GM19372 (cell line): ENCODE measurements at regions not wholly inside any gene's neighbourhood (a gene's known extent, or its start where the extent isn't known, plus 50 kb on each side); places are given as distances from the start of the nearest gene placed in this dataset.

Source experiments
- ATAC-seq: cut with Tn5 transposase; IDR thresholded peaks from one replicate; pipeline ENCODE4 v1.9.1; 2021; ENCODE audit warnings: mild to moderate bottlenecking, low read depth, moderate library complexity; ENCODE audit not compliant: unreplicated experiment

DNA sequence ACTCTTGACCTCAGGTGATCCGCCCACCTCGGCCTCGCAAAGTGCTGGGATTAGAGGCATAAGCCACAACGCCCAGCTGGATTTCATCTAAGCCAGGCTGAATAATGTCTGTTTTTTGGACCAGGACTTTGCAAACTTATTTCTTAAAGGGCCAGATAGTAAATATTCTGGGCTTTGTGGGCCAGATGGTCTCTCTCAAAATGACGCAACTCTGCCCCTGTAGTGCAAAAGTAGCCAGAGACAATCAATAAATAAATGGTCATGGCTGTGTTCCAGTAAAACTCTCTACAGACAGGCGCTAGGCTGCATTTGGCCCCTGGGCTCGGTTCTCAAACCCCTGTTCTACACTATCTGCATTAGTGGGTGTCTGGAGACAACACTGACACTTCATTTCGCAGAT is 121.9 kb upstream of the CDH13 start:
- no peak for ATAC-seq

DNA sequence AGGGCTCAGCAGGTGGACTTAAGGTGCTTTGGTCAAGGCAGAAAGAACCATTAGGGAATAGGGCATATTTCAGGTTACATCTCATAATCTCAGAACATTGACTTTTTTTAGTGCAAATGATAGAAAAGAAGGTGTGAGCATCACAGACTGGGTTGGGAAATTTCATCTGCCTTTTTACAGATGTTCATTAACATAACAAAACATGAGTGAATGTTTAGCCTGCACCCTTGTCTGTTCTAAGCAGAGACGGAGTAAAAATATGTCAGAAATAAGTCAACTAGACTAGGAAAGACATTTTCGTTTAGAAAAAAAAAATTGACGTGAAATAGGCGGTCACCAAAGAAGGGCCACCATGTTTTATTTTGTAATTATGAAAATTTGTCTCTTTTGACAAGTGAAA is 127.5 kb upstream of the CDH13 start:
- ATAC-seq: no peak

DNA sequence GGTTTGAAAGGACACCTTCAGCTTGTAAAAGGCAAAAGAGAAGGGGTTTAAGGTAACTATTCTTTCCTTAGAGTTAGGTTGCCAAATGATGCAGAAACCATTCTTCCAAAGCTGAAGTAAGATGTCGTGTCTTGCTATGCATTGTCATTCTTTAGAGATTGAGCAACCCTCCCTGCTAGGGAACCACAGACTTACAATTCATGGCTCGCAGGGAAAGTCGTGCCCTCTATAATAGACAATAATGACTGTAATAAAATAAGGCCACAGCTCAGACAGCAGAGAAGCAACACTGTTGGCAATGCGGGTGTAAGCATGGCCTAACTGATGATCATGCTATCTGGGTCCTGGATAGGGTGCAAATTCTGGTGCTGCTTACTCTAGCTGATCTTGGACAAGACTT is 129.6 kb upstream of the CDH13 start:
- no peak for ATAC-seq

GRCh38 chr16:82488460-82488859 is 138.3 kb upstream of the CDH13 start:
- ATAC-seq: no peak

DNA sequence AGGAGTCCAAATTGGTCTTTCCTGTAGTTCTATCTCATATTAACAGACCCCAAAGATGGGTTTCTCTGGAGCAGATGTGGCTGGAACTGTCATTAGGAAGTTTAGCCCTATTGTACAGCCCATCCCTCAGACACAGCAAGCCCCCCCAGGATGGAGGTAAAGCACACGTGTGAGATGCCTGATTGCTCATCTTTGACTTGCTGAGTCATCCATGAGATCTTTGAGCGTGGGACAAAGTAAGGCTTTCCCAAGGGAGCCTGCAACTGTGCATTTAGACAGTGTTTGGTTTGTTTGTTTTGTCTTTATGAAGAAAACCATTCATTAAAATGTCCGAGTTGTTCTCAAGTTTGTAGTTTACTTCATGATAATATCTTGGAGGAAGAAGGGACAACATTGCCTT is 145.3 kb upstream of the CDH13 start:
- ATAC-seq: no peak

DNA sequence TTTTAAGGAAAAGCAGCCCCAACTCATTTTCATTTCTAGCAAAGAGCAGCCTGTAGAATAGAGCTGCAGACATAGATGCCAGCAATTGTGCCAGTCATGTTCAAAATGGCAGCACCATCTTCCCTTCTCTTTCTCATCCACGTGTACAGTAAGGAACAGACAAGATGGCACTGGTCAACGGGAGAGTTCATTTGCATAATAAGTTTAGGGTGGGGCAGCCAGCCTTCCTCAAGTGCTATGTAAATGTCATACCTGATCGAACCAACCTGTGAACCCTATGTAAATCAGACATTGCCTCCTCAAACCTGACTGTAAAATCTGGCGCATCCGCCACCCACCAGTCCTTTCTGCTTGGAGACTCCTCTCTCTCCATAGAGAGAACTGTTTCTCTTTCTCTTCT is 150.0 kb upstream of the CDH13 start:
- ATAC-seq: no peak

DNA sequence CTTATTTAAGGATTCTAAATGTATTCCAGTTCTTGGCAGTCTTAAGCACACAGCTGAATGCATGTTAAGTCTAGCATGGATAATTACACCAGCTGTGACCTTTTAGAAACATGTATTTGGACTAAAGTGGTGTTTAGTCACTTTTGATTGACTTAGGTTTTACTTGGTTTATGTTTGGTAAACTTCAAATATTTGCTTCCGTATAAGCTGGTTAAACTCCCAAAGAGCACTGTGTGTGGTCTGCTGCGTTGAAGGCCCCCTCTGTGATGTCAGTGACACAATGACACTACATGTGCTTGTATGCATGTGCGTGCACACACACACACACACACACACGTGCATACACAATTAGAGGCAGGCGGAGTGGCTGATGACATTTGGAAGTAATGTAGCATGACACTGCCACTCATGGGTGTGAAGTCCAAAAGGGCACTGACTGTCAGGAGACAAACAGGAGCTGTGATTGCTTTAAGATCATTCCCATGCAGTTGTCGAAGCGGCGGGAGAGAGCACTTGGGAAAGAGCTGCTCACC is 156.1 kb upstream of the CDH13 start:
- no peak for ATAC-seq

DNA sequence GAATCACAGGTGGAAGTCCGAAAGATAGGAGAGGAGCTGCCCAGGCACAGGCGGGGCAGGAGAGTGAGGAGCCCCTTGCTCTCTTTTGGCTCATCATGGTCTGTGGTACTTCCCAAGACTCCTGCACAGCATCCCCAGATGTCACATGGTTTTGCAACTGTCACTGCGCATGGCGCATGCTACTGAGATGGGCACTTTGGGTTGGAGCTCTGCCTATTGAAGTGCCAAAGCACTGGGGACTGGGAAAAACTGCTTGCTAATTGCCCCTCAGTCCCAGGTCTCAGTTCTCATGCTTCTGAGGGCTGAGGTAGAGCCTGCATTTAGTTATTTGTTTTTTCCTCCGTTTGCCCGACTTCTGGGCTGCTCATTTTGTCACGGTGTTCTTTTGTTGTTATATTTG is 156.8 kb upstream of the CDH13 start:
- no peak for ATAC-seq

- no peak for ATAC-seq
Observed at GRCh38 chr16:82464187-82464586, 162.6 kb upstream of the CDH13 start.

DNA sequence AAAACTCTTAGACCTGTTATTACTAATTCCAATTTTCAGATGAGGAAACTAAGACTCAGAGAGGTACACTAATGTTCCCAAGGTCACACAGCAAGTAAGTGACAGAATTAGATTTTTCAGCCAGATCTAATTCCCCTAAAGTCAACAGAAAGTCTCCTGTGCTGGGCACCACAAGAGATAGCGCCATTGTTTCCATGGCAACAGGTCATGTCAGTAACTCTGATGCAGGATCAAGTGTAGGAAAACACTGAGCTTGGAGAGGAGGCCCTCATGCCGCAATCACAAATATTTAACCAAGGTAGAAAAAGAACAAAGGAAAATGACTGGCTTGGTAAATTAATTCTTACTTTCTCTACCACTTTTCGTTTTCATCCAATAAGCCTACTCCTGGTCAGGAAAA is 166.0 kb upstream of the CDH13 start:
- ATAC-seq: no peak

DNA sequence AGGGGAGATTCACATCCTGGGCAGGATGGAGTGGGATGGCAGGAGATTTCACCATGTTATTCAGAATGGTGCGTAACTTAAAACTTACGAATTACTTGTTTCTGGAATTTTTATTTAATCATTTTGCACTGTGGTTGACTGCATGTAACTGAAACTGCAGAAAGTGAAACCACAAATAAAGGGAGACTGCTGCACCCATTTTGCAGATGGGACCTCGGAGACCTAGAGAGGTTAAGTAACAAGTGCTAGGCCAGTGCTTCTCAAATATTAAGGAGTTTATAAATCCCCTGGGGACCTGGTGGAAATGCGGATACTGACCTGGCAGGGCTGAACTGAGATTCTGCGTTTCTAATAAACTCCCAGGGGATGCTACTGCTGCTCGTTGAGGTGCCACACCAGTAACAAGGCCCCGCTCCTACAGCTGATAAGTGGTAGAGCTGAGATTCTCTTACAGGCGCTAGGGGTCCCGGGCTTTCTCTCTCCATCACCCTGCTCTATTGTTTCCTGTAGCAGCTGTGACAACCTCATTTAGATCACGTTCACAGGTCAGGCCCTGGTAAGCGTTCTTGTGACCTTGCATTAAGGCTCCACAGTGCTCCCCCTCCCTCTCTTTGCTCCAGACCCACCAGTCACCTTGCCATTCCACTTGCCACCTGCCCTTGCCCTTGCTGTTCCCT is 167.1 kb upstream of the CDH13 start:
- ATAC-seq: no peak

DNA sequence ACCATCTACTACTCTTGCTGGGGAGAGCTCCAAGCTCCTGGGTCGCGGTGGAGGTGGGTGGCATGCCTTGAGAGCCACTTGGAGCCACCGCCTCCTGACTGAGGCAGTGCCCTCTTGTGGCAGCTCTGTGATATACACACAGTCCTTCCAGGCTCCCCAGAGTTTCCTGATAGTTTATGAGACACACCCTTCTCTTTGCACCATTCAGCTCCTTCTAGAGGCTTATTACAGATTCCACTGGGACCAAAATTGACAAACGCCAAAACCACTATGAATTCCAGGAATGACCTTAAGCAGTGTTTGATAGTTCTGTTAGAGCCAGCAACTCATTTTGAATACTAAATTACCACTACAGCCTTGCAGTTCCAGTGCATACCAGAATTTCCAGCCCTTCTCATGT is 170.1 kb upstream of the CDH13 start:
- peak; percentile 78 for ATAC-seq

- ATAC-seq: no peak
Observed at GRCh38 chr16:82454566-82454965, 172.2 kb upstream of the CDH13 start.

- no peak for ATAC-seq
Observed at GRCh38 chr16:82454152-82454551, 172.6 kb upstream of the CDH13 start.

GRCh38 chr16:82452004-82452756 is 174.6 kb upstream of the CDH13 start:
- ATAC-seq: no peak

DNA sequence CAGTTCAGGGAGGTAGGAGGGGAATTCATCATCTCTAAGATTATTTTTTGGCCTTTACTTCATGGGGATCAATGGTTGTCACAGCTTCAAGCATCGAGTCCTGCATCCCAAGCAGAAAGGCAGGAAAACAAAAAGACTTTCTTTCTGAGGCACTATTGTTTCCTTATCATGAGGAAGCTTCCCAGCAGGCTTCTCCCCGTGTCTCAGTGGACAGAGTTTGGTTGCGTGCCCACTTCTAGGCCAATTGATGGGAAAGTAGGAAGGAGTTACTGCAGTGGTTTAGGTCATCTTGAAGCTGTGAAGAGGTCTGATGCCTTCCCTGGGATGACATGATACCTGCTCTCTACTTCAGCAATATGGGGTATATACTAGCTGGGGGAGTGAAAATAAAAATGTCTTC is 175.3 kb upstream of the CDH13 start:
- no peak for ATAC-seq

- no peak for ATAC-seq
Observed at GRCh38 chr16:82440336-82440735, 186.4 kb upstream of the CDH13 start.

DNA sequence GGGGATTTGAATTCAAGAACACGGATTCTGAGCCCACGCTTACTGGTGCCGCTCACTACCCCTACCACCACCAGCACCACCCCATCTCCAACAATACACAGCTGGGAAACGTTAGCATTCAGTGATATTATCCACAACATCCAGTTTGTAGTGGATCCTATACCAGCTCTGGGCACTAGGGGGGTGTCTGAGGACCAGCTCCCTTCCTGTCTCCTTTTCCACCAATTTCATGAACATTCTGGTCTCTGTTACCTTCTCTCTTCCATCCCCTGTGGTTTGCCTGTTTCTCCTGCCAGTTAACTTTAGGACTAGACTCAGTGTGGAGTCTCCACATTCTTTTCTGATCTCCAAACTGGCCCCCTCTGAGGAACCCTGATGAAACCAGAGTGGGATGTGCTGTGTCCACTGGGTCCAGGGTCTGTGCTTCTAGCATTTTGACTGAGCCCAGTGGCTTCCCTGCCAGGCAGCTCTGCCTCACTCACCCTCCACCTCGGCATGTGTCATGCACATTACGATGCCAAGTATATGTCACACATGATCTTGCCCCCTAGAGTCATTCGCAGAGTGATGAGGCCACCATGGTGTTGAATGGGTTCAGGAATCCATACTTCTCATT is 187.0 kb upstream of the CDH13 start:
- no peak for ATAC-seq

DNA sequence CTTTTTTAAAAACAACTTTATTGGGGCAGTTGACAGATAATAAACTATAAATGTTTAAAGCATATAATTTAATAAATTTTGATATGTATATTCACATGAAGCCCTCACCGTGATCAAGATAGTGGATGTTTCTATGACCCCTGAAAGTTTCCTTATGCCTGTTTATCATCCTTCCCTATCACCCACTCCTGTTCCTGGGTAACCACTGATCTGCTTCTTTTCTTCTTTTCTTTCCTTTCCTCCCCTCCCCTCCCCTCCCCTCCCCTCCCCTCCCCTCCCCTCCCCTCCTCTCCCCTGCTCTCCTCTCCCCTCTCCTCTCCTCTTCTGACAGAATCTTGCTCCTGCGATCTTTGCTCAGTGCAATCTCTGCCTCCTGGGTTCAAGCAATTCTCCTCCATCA is 193.7 kb upstream of the CDH13 start:
- ATAC-seq: no peak

DNA sequence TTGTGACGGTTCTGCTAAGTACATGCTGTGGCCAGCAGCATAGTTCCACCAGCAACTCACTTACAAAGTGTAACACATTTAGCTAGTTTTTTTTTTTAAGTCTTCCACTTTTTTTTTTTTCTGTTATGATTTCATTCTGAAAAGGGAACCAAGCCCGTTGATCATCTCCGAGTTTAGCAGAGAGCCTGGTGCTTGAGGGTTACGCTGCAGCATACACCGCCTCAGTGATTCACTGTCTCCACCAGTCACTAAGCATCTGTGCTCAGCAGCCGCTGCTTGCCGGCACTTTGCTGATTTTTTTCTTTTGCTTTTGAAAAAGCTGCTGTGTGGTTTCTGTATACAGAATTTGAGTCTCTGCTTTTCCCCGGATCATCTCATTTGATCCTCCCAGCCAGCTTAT is 194.5 kb upstream of the CDH13 start:
- no peak for ATAC-seq

GRCh38 chr16:82425661-82426060 is 201.1 kb upstream of the CDH13 start:
- no peak for ATAC-seq

DNA sequence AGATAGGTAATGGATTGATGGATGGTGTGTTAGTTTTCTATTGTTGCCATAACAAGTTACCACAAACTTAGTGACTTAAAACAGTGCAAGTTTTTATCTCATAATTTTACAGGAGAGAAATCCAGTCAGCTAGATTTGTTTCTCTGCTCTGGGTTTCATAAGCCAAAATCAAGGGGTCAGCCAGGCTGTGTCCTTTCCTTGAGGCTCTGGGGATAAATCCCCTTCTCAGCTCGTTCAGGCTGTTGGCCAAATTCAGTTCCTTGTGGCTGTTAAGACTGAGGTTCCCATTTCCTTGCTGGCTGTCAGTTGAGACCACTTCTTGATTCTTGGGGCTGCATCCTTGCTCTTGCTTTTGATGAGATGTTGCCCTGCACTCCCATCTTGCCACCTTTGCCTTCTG is 204.9 kb upstream of the CDH13 start:
- ATAC-seq: no peak
